Osteoblast (primary cell): ENCODE measurements at regions not wholly inside any gene's neighbourhood (a gene's known extent, or its start where the extent isn't known, plus 50 kb on each side); places are given as distances from the start of the nearest gene placed in this dataset.

ENCODE experiments used
- DNase-seq: peaks from one replicate; pipeline ENCODE4 v3.0.0; 2011; ENCODE audit warnings: low spot score, mixed read lengths; ENCODE audit not compliant: insufficient read length; ENCODE audit errors: missing footprints
- H2AFZ ChIP-seq: 2 replicates; pipeline ENCODE4 v1.6.0; 2011; ENCODE audit warnings: mild to moderate bottlenecking, low read length
- H3K27ac ChIP-seq: 2 replicates; pipeline ENCODE4 v1.5.1; 2011; ENCODE audit warnings: mild to moderate bottlenecking, low read depth, low read length, moderate library complexity
- H3K27me3 ChIP-seq: 2 replicates; pipeline ENCODE4 v1.6.0; 2012; ENCODE audit warnings: mild to moderate bottlenecking, control low read depth, inconsistent platforms, low read length, moderate library complexity; ENCODE audit not compliant: insufficient read depth
- H3K36me3 ChIP-seq: 2 replicates; pipeline ENCODE4 v1.5.1; 2011; ENCODE audit warnings: mild to moderate bottlenecking, low read length, control low read depth, moderate library complexity; ENCODE audit not compliant: insufficient read depth
- H3K4me1 ChIP-seq: 2 replicates; pipeline ENCODE4 v1.5.1; 2011; ENCODE audit warnings: mild to moderate bottlenecking, low read length, control low read depth, moderate library complexity; ENCODE audit not compliant: insufficient read depth
- H3K4me2 ChIP-seq: 2 replicates; pipeline ENCODE4 v1.6.0; 2011; ENCODE audit warnings: mild to moderate bottlenecking, low read length; ENCODE audit not compliant: insufficient read depth
- H3K4me3 ChIP-seq: fragments of 200-600 bp; sonication (generic); 3 replicates; pipeline ENCODE4 v1.5.1; 2012; ENCODE audit warnings: mild to moderate bottlenecking, low read length, inconsistent platforms; ENCODE audit not compliant: insufficient read depth
- H3K79me2 ChIP-seq: 2 replicates; pipeline ENCODE4 v1.6.0; 2012; ENCODE audit warnings: mild to moderate bottlenecking, low read length, control low read depth, inconsistent platforms; ENCODE audit not compliant: insufficient read depth
- H3K9me3 ChIP-seq: 2 replicates; pipeline ENCODE4 v1.5.1; 2011; ENCODE audit warnings: low read depth, low read length, control low read depth
- H4K20me1 ChIP-seq: 2 replicates; pipeline ENCODE4 v1.6.0; 2012; ENCODE audit warnings: mild to moderate bottlenecking, low read length, control low read depth; ENCODE audit not compliant: insufficient read depth
- CTCF ChIP-seq: IDR thresholded peaks from 2 replicates; pipeline ENCODE4 v1.5.1; 2011; ENCODE audit warnings: mild to moderate bottlenecking, low read depth, low read length, moderate library complexity; ENCODE audit errors: extremely low read depth

- H3K9me3 ChIP-seq = no peaks in the 10 kb centered on the region
- no peak overlapping the region for H2AFZ ChIP-seq
- no peaks in the 10 kb centered on the region for H3K4me1 ChIP-seq
- H3K27ac ChIP-seq = no peak overlapping the region
- no peak for TF ChIP-seq CTCF
- no peak overlapping the region for H3K4me2 ChIP-seq
- H3K4me3 ChIP-seq = no peak overlapping the region
- no peaks in the 10 kb centered on the region for H3K27me3 ChIP-seq
- no peaks in the 10 kb centered on the region for H3K79me2 ChIP-seq
- H3K36me3 ChIP-seq = no peaks in the 10 kb centered on the region
- no peaks in the 10 kb centered on the region for H4K20me1 ChIP-seq
- no peak for DNase-seq
Observed at GRCh38 chr6:113421997-113422396, 435.1 kb upstream of the MARCKS start.

- Histone ChIP-seq H3K27ac (no peak overlapping the region), H2AFZ (no peak overlapping the region), H3K4me3 (no peak overlapping the region), H3K27me3 (no peaks in the 10 kb centered on the region), H3K79me2 (no peaks in the 10 kb centered on the region), H3K4me1 (no peaks in the 10 kb centered on the region), H3K9me3 (no peaks in the 10 kb centered on the region), H3K4me2 (no peak overlapping the region), H4K20me1 (no peaks in the 10 kb centered on the region), H3K36me3 (no peaks in the 10 kb centered on the region)
- no peak for DNase-seq
- no peak for TF ChIP-seq CTCF
Observed at GRCh38 chr6:113423956-113424355, 433.2 kb upstream of the MARCKS start.

- no peak for TF ChIP-seq CTCF
- H3K27ac ChIP-seq = no peak overlapping the region
- no peak overlapping the region for H3K4me2 ChIP-seq
- H3K36me3 ChIP-seq = no peaks in the 10 kb centered on the region
- DNase-seq = peak; percentile 30
- H3K4me1 ChIP-seq = no peaks in the 10 kb centered on the region
- H3K9me3 ChIP-seq = no peaks in the 10 kb centered on the region
- H2AFZ ChIP-seq = no peak overlapping the region
- H3K79me2 ChIP-seq = no peaks in the 10 kb centered on the region
- no peaks in the 10 kb centered on the region for H3K27me3 ChIP-seq
- no peaks in the 10 kb centered on the region for H4K20me1 ChIP-seq
- H3K4me3 ChIP-seq = no peak overlapping the region
Observed at GRCh38 chr6:113425977-113426660, 431.0 kb upstream of the MARCKS start.

GRCh38 chr6:113427617-113428016 lies 429.5 kb upstream of the MARCKS start:
- Histone ChIP-seq H3K4me3 (no peak overlapping the region), H3K9me3 (no peaks in the 10 kb centered on the region), H3K27ac (no peak overlapping the region), H3K4me1 (peaks cover 5% of the 10 kb centered on the region), H2AFZ (no peak overlapping the region), H3K79me2 (no peaks in the 10 kb centered on the region), H3K36me3 (no peaks in the 10 kb centered on the region), H4K20me1 (no peaks in the 10 kb centered on the region), H3K4me2 (no peak overlapping the region), H3K27me3 (no peaks in the 10 kb centered on the region)
- TF ChIP-seq CTCF = no peak
- no peak for DNase-seq
